Spleen (tissue), 11 donors: ENCODE measurements at regions not wholly inside any gene's neighbourhood (a gene's known extent, or its start where the extent isn't known, plus 50 kb on each side); places are given as distances from the start of the nearest gene placed in this dataset.

Source experiments
- DNase-seq: peaks from one replicate; pipeline ENCODE4 v3.0.0-alpha.2; 2020
- H3K27ac ChIP-seq, 8 donors: fragments of 200-600 bp; sonication (generic) in 7 of 8; 1 replicate in 4 of 8; 2 replicates in 4 of 8; pipeline versions ENCODE4 v1.5.0 to v1.8.0; 2016 to 2021; ENCODE audit warnings: inconsistent platforms in 4 of 8, mild to moderate bottlenecking in 4 of 8, moderate library complexity in 1 of 8
- H3K27me3 ChIP-seq, 7 donors: fragments of 200-600 bp; sonication (generic) in 6 of 7; replicated peaks in 1 of 7; 1 replicate in 4 of 7; 2 replicates in 3 of 7; pipeline versions ENCODE4 v1.5.0 to v1.8.0; 2016 to 2021; ENCODE audit warnings: inconsistent platforms in 3 of 7, mild to moderate bottlenecking in 1 of 7
- H3K36me3 ChIP-seq, 6 donors: fragments of 200-600 bp; sonication (generic) in 5 of 6; 1 replicate in 4 of 6; 2 replicates in 2 of 6; pipeline versions ENCODE4 v1.5.0 to v1.8.0; 2016 to 2021; ENCODE audit warnings: inconsistent platforms in 2 of 6
- H3K4me1 ChIP-seq, 6 donors: fragments of 200-600 bp; sonication (generic) in 5 of 6; 1 replicate in 3 of 6; 2 replicates in 3 of 6; pipeline versions ENCODE4 v1.5.0 to v1.8.0; 2016 to 2021; ENCODE audit warnings: inconsistent platforms in 3 of 6
- H3K4me3 ChIP-seq, 8 donors: fragments of 200-600 bp; sonication (generic) in 7 of 8; 1 replicate in 4 of 8; 2 replicates in 4 of 8; pipeline versions ENCODE4 v1.5.0 to v1.8.0; 2016 to 2021; ENCODE audit warnings: inconsistent platforms in 4 of 8, mild to moderate bottlenecking in 4 of 8, moderate library complexity in 2 of 8
- H3K9me3 ChIP-seq, 8 donors: fragments of 200-600 bp; sonication (generic) in 7 of 8; 1 replicate in 4 of 8; 2 replicates in 4 of 8; pipeline versions ENCODE4 v1.5.0 to v1.8.0; 2016 to 2021; ENCODE audit warnings: inconsistent platforms in 4 of 8
- CTCF ChIP-seq, 11 experiments: fragments of 200-600 bp in 7 of 11; fragments of 450-650 bp in 4 of 11; sonication (generic) in 4 of 11; IDR thresholded peaks in 8 of 11; conservative IDR thresholded peaks in 3 of 11; 1 replicate in 7 of 11; 2 replicates in 4 of 11; pipeline versions ENCODE4 v1.4.0 to v1.8.0; 2016 to 2021; ENCODE audit warnings: antibody characterized with exemption in 11 of 11, inconsistent platforms in 4 of 11, mild to moderate bottlenecking in 1 of 11
- POLR2A ChIP-seq, 3 donors: fragments of 450-650 bp; IDR thresholded peaks; one replicate each; pipeline ENCODE4 v1.5.1; 2017; ENCODE audit warnings: antibody characterized with exemption in 3 of 3, mild to moderate bottlenecking in 1 of 3
- POLR2AphosphoS5 ChIP-seq, 3 donors: sonication (generic); formaldehyde crosslinking; IDR thresholded peaks; one replicate each; pipeline ENCODE4 v1.5.1; 2017; ENCODE audit warnings: antibody characterized with exemption in 3 of 3
- WGBS, 5 donors: extraction: QIAGEN DNeasy Blood & Tissue Kit in 3 of 5; methylation state at CpG; one replicate each; pipeline versions ENCODE4 v1.1.5 to v1.1.7; 2013 to 2018; 5-methylcytosine and 5-hydroxymethylcytosine counted together
- intact Hi-C: fragments of 100-400 bp; cut with DNase I; formaldehyde crosslinking; loops from one replicate; pipeline ENCODE4 v1.15.0; 2023; ENCODE audit warnings: low total_unique reads
- donor health status: healthy with polysubstance abuse.
- donor health status: DM: no; HTN: no; CAD: no; lungs with moderate emphysema.
- donor health status: DM: no; HTN: no; CAD: no.
- donor health status: Bipolar disorder and iron deficiency.
- donor health status: healthy.
- donor health status: DM: no; HTN: no; CAD: no.
- donor health status: DM: yes; HTN: yes; CAD: no.

GRCh38 chr11:70624598-70624993, 226.3 kb downstream of the CTTN start:
- Histone ChIP-seq H3K27me3 (peaks cover 0 to 38% (median 0%) of the 10 kb centered on the region in 7 donors), H3K4me1 (peaks cover 0 to 20% (median 8%) of the 10 kb centered on the region in 6 donors), H3K9me3 (peaks cover 0 to 12% (median 0%) of the 10 kb centered on the region in 8 donors), H3K27ac (no peak overlapping the region), H3K4me3 (no peak overlapping the region), H3K36me3 (no peaks in the 10 kb centered on the region)
- intact Hi-C loops = no loop called here
- 63 to 70% (median 67%) methylated on average over 10 of the region's 10 CpGs for WGBS, 5 donors
- TF ChIP-seq POLR2AphosphoS5 (IDR thresholded peaks at IDR 0.05) = no peak
- no peak for TF ChIP-seq POLR2A (IDR thresholded peaks at IDR 0.05)
- no peak for TF ChIP-seq CTCF (IDR thresholded peaks at IDR 0.05 in 8 of 11, conservative IDR thresholded peaks at IDR 0.05 in 3 of 11)
- no peak for DNase-seq

GRCh38 chr11:70625051-70625450, 226.7 kb downstream of the CTTN start:
- peaks cover 0 to 21% (median 8%) of the 10 kb centered on the region in 6 donors for H3K4me1 ChIP-seq
- DNase-seq = no peak
- no peaks in the 10 kb centered on the region for H3K36me3 ChIP-seq
- peaks cover 0 to 41% (median 0%) of the 10 kb centered on the region in 7 donors for H3K27me3 ChIP-seq
- H3K4me3 ChIP-seq = no peak overlapping the region
- 81 to 90% (median 85%) methylated on average over 6 to 7 of the region's 7 CpGs for WGBS, 5 donors
- intact Hi-C loops = no loop called here
- no peak for TF ChIP-seq CTCF (IDR thresholded peaks at IDR 0.05 in 8 of 11, conservative IDR thresholded peaks at IDR 0.05 in 3 of 11)
- TF ChIP-seq POLR2AphosphoS5 (IDR thresholded peaks at IDR 0.05) = no peak
- TF ChIP-seq POLR2A (IDR thresholded peaks at IDR 0.05) = no peak
- peaks cover 0 to 11% (median 0%) of the 10 kb centered on the region in 8 donors for H3K9me3 ChIP-seq
- no peak overlapping the region for H3K27ac ChIP-seq

- intact Hi-C loops = no loop called here
Measured at GRCh38 chr11:70625582-70626518, 227.5 kb downstream of the CTTN start.

More at GRCh38 chr11:70625582-70626518, 227.5 kb downstream of the CTTN start:
- Histone ChIP-seq H3K36me3 (no peaks in the 10 kb centered on the region), H3K4me1 (peaks cover 0 to 21% (median 8%) of the 10 kb centered on the region in 6 donors), H3K9me3 (peaks cover 0 to 4% (median 0%) of the 10 kb centered on the region in 8 donors), H3K27ac (no peak overlapping the region), H3K27me3 (peaks cover 0 to 43% (median 0%) of the 10 kb centered on the region in 7 donors), H3K4me3 (no peak overlapping the region)
- TF ChIP-seq POLR2AphosphoS5 (IDR thresholded peaks at IDR 0.05) (no peak), CTCF (IDR thresholded peaks at IDR 0.05 in 8 of 11, conservative IDR thresholded peaks at IDR 0.05 in 3 of 11) (no peak), POLR2A (IDR thresholded peaks at IDR 0.05) (no peak)
- DNase-seq = no peak
- WGBS, 5 donors = 68 to 74% (median 69%) methylated on average over 19 to 20 of the region's 20 CpGs
